Colonic mucosa (tissue), 4 donors: ENCODE measurements at regions not wholly inside any gene's neighbourhood (a gene's known extent, or its start where the extent isn't known, plus 50 kb on each side); places are given as distances from the start of the nearest gene placed in this dataset.

ENCODE experiments used
- DNase-seq: peaks from one replicate; pipeline ENCODE4 v3.0.0-alpha.2; 2020
- H3K27ac ChIP-seq: fragments of 200-600 bp; one replicate; pipeline ENCODE4 v1.8.0; 2021
- H3K27me3 ChIP-seq: fragments of 200-600 bp; one replicate; pipeline ENCODE4 v1.8.0; 2021
- H3K36me3 ChIP-seq: fragments of 200-600 bp; one replicate; pipeline ENCODE4 v1.8.0; 2021
- H3K4me1 ChIP-seq: fragments of 200-600 bp; one replicate; pipeline ENCODE4 v1.8.0; 2021; ENCODE audit warnings: mild to moderate bottlenecking
- H3K4me3 ChIP-seq: fragments of 200-600 bp; one replicate; pipeline ENCODE4 v1.8.0; 2021
- H3K9ac ChIP-seq, 2 donors: one replicate each; pipeline ENCODE4 v1.7.0; 2013; ENCODE audit warnings: control low read depth in 2 of 2, low read depth in 2 of 2, low read length in 2 of 2
- H3K9me3 ChIP-seq: fragments of 200-600 bp; one replicate; pipeline ENCODE4 v1.8.0; 2021
- intact Hi-C: fragments of 100-400 bp; cut with DNase I; formaldehyde crosslinking; loops from one replicate; pipeline ENCODE4 v1.14.1; 2022
- TF ChIP-seq, protein P1 (sequence below): fragments of 200-600 bp; IDR thresholded peaks from one replicate; pipeline ENCODE4 v1.8.0; 2022; ENCODE audit warnings: antibody characterized with exemption, mild to moderate bottlenecking
- donor health status: healthy.
- donor health status: DM: no; HTN: no; CAD: no.
- donor health status: DM: no; HTN: no; CAD: no.

DNA sequence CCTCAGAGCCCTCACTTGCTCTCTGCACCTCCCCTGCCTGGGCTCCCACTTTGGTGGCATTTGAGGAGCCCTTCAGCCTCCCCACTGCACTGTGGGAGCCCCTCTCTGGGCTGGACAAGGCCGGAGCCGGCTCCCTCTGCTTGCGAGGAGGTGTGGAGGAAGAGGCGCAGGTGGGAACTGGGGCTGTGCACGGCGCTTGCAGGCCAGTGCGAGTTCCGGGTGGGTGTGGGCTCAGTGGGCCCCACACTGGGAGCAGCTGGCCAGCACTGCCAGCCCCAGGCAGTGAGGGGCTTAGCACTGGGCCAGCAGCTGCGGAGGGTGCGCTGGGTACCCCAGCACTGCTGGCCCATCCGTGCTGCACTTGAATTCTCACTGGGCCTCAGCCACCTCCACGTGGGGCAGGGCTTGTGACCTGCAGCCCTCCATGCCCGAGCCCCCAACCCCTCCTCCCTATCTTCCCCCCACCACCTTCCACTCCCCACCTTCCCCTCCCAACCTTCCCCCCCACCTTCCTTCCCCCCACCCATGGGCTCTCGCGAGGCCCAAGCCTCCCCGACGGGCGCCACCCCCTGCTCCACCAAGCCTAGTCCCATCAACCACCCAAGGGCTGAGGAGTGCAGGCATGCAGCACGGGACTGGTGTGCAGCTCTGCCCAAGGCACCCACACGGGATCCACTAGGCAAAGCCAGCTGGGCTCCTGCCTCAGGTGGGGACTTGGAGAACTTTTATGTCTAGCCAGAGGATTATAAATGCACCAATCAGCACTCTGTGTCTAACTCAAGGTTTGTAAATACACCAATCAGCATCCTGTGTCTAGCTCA lies 113.5 kb upstream of the BEND4 start:
- intact Hi-C loops, result no loop called here
- Histone ChIP-seq H3K9ac (no peak overlapping the region), H3K27ac (no peak overlapping the region), H3K4me1 (no peaks in the 10 kb centered on the region), H3K9me3 (no peaks in the 10 kb centered on the region), H3K27me3 (no peaks in the 10 kb centered on the region), H3K36me3 (no peaks in the 10 kb centered on the region), H3K4me3 (no peak overlapping the region)
- no peak for DNase-seq
- TF ChIP-seq, protein P1, sequence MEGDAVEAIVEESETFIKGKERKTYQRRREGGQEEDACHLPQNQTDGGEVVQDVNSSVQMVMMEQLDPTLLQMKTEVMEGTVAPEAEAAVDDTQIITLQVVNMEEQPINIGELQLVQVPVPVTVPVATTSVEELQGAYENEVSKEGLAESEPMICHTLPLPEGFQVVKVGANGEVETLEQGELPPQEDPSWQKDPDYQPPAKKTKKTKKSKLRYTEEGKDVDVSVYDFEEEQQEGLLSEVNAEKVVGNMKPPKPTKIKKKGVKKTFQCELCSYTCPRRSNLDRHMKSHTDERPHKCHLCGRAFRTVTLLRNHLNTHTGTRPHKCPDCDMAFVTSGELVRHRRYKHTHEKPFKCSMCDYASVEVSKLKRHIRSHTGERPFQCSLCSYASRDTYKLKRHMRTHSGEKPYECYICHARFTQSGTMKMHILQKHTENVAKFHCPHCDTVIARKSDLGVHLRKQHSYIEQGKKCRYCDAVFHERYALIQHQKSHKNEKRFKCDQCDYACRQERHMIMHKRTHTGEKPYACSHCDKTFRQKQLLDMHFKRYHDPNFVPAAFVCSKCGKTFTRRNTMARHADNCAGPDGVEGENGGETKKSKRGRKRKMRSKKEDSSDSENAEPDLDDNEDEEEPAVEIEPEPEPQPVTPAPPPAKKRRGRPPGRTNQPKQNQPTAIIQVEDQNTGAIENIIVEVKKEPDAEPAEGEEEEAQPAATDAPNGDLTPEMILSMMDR, result no peak

DNA sequence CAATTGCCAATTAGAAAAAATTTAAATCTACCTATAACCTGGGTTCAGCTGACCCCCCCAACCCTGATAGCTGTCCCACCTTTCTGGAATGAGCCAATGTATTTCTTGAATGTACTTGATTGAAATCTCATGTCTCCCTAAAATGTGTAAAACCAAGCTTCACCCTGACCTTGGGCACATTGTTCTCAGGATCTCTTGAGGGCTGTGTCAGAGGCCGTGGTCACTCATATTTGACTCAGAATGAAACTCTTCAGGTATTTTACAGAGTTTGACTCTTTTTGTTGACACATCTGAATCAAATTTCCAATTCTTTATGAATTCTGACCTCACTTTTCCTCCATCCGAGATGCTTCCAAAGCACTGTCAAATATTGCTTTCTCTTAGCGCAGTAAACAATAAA lies 115.3 kb upstream of the BEND4 start:
- H3K27ac ChIP-seq, result no peak overlapping the region
- no peak for DNase-seq

DNA sequence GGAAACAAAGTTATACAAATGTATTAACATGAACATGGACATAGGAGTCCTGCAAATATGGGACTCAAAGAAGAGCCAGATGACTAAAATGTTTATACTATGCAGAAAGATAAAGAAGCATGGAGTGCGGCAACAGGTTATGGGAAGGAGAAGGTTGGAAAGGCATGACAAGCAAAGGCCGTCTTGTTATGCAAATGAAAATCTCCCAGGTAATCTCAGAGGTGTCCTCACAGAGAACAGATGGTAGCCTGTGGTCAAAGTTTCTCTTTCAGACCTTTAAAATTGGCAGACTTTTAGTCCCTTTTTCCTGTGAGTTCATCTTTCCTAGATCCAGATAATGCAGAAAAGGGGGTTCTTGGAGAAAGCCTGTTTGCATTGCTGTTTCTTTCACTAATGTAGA lies 116.4 kb upstream of the BEND4 start:
- H3K9me3 ChIP-seq, result no peaks in the 10 kb centered on the region
- H3K9ac ChIP-seq, result no peak overlapping the region
- no peaks in the 10 kb centered on the region for H3K27me3 ChIP-seq
- TF ChIP-seq, protein P1, result no peak
- H3K4me3 ChIP-seq, result no peak overlapping the region
- no peaks in the 10 kb centered on the region for H3K36me3 ChIP-seq
- intact Hi-C loops, result no loop called here
- H3K27ac ChIP-seq, result no peak overlapping the region
- no peak for DNase-seq
- no peaks in the 10 kb centered on the region for H3K4me1 ChIP-seq

More for the DNA sequence above, 115.3 kb upstream of the BEND4 start:
- TF ChIP-seq, protein P1, result no peak
- Histone ChIP-seq H3K9me3 (no peaks in the 10 kb centered on the region), H3K9ac (no peak overlapping the region), H3K27me3 (no peaks in the 10 kb centered on the region), H3K36me3 (no peaks in the 10 kb centered on the region), H3K4me1 (no peaks in the 10 kb centered on the region), H3K4me3 (no peak overlapping the region)
- intact Hi-C loops, result no loop called here

DNA sequence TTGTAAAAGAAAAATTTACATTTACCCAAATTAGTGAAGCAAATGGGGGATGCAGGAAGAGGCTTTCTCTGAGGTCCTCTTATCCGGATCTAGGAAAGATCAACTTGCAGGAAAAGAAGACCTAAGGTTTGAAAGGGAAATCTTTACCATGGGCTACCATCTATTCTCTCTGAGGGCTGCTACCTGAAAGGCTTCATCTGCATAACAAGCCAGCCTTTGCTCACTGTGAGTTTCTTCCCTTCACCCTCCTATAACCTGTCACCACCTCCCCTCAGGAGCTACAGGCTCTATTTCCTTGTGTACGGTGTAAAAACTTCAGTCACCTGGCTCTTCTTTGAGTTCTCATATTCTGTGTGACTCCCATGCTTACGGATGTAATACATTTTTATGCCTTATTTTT lies 118.6 kb upstream of the BEND4 start:
- Histone ChIP-seq H3K9ac (no peak overlapping the region), H3K27ac (no peak overlapping the region), H3K36me3 (no peaks in the 10 kb centered on the region), H3K9me3 (no peaks in the 10 kb centered on the region), H3K4me1 (no peaks in the 10 kb centered on the region), H3K27me3 (no peaks in the 10 kb centered on the region), H3K4me3 (no peak overlapping the region)
- TF ChIP-seq, protein P1, result no peak
- intact Hi-C loops, result no loop called here
- DNase-seq, result no peak

DNA sequence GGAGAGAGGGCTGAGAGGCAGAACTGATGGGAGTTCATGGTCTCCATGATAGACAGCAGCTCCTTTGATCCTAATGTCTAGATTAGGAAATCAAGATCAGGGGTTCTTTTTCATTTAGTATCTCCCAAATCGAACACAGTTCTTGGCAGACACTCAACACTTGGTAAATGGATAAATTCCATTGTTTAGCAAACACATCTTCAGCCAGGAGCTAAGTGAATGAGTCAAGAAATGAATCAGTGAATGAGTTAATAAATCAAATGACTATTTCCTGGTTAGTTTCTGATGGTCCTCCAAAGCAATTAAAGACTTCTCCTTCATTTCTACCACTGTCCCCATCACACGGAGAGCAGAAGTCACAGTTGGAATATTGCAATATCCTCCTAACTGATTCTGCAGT lies 120.0 kb upstream of the SHISA3 start:
- DNase-seq, result no peak
- intact Hi-C loops, result no loop called here
- H3K9me3 ChIP-seq, result no peaks in the 10 kb centered on the region
- no peak overlapping the region for H3K9ac ChIP-seq
- H3K4me1 ChIP-seq, result no peaks in the 10 kb centered on the region
- H3K4me3 ChIP-seq, result no peak overlapping the region
- H3K36me3 ChIP-seq, result no peaks in the 10 kb centered on the region
- no peaks in the 10 kb centered on the region for H3K27me3 ChIP-seq
- TF ChIP-seq, protein P1, result no peak
- no peak overlapping the region for H3K27ac ChIP-seq
